Endodermal cell (in vitro differentiated cells): ENCODE measurements at regions not wholly inside any gene's neighbourhood (a gene's known extent, or its start where the extent isn't known, plus 50 kb on each side); places are given as distances from the start of the nearest gene placed in this dataset.

Source experiments
- DNase-seq: peaks from one replicate; pipeline ENCODE4 v3.0.0-alpha.2; 2017
- H3K27ac ChIP-seq: 2 replicates; pipeline ENCODE4 v1.5.1; 2013; ENCODE audit warnings: mild to moderate bottlenecking, low read depth, low read length, moderate library complexity
- H3K27me3 ChIP-seq: 2 replicates; pipeline ENCODE4 v1.6.1; 2013; ENCODE audit warnings: mild to moderate bottlenecking, low read length, moderate library complexity; ENCODE audit not compliant: insufficient read depth, control insufficient read depth, poor library complexity, severe bottlenecking
- H3K36me3 ChIP-seq: 2 replicates; pipeline ENCODE4 v1.7.0; 2013; ENCODE audit warnings: mild to moderate bottlenecking, low read length, moderate library complexity; ENCODE audit not compliant: control insufficient read depth, insufficient read depth
- H3K4me1 ChIP-seq: one replicate; pipeline ENCODE4 v1.7.0; 2013; ENCODE audit warnings: low read length; ENCODE audit not compliant: control insufficient read depth, insufficient read depth
- H3K4me3 ChIP-seq: 2 replicates; pipeline ENCODE4 v1.5.1; 2013; ENCODE audit warnings: mild to moderate bottlenecking, low read length, moderate library complexity
- H3K9ac ChIP-seq: 2 replicates; pipeline ENCODE4 v1.6.1; 2013; ENCODE audit warnings: mild to moderate bottlenecking, low read length, moderate library complexity; ENCODE audit not compliant: poor library complexity, severe bottlenecking; ENCODE audit errors: extremely low read depth
- H3K9me3 ChIP-seq: 2 replicates; pipeline ENCODE4 v1.6.1; 2013; ENCODE audit warnings: mild to moderate bottlenecking, low read length, moderate library complexity; ENCODE audit not compliant: control insufficient read depth
- H3K27ac Mint-ChIP-seq: 2 replicates; pipeline ENCODE4 v1.8.0; 2020; ENCODE audit warnings: mixed read lengths
- H3K27me3 Mint-ChIP-seq: 2 replicates; pipeline ENCODE4 v1.8.0; 2021; ENCODE audit warnings: mild to moderate bottlenecking, mixed read lengths; ENCODE audit not compliant: insufficient read depth
- H3K36me3 Mint-ChIP-seq: 2 replicates; pipeline ENCODE4 v1.8.0; 2020; ENCODE audit warnings: low read depth, mixed read lengths
- H3K4me1 Mint-ChIP-seq: 2 replicates; pipeline ENCODE4 v1.8.0; 2020; ENCODE audit warnings: mixed read lengths
- H3K4me3 Mint-ChIP-seq: 2 replicates; pipeline ENCODE4 v1.8.0; 2020; ENCODE audit warnings: mild to moderate bottlenecking, moderate library complexity, mixed read lengths
- H3K9me3 Mint-ChIP-seq: 2 replicates; pipeline ENCODE4 v1.8.0; 2020; ENCODE audit warnings: mild to moderate bottlenecking, mixed read lengths
- WGBS, 2 experiments: methylation state at CpG; one replicate each; pipeline versions ENCODE4 v1.1.5 to v1.1.7; 2013; ENCODE audit warnings: missing lambda C conversion rate in 2 of 2, mixed read lengths in 1 of 2; ENCODE audit not compliant: insufficient coverage in 1 of 2, insufficient read length in 1 of 2; 5-methylcytosine and 5-hydroxymethylcytosine counted together
- TF ChIP-seq, protein P1 (sequence below): fragments of 200-600 bp; sonication (generic); conservative IDR thresholded peaks from 2 replicates; pipeline ENCODE4 v1.5.0; 2021; ENCODE audit warnings: antibody characterized with exemption, mild to moderate bottlenecking

GRCh38 chr11:112885744-112886433 is 75.3 kb upstream of the NCAM1 start:
- H3K4me3 Mint-ChIP-seq: no peak overlapping the region

DNA sequence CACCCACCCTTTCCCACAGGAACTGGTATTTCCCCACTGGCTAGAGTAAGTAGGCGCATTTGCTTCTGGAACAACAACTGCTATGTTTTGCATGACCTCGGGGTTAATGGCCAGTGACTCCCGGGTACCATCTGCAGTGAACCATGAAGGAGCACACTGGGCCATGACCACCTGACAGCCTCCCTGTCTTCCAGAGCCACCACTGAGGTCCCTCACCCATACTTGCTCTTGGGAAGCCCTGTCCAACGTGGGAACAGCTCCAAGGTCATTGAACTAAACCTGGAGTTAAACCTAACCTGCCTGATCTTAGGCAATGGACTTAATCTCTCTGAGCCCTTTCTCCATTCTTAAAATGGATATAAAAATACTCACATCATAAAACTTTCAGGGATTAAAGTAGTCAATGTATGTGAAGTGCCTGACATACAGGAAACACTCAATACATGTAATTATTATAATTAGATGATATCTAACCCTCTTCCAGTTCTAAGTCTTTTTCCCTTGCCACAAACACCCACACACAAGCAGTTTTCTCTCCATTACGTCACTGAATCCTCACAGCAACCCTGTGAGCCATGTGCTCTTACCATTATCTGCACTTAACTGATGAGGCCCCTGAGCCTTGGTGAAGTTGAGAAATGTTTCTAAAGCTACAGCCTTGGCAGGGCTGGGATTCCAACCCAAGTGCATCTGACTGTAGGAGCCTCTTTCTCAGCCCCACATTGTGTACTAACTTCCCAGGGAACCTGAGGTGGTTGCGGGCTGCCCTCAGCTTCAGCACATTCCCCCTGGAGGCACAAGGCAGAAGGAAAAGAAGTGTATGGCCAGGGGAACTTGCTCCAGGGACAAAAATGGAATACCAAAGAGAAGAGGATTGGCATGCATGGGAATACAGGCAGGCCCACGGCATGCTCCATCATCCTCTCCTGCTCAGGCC is 74.5 kb upstream of the NCAM1 start:
- Histone ChIP-seq H3K27ac (no peak overlapping the region), H3K27me3 (peaks cover 7% of the 10 kb centered on the region), H3K36me3 (no peaks in the 10 kb centered on the region), H3K9ac (no peak overlapping the region), H3K4me3 (no peak overlapping the region), H3K4me1 (no peaks in the 10 kb centered on the region), H3K9me3 (no peaks in the 10 kb centered on the region)
- no peaks in the 10 kb centered on the region for H3K36me3 Mint-ChIP-seq
- H3K4me1 Mint-ChIP-seq: no peaks in the 10 kb centered on the region
- no peaks in the 10 kb centered on the region for H3K9me3 Mint-ChIP-seq
- 86 to 93% methylated on average over 4 to 7 of the region's 7 CpGs for WGBS, 2 experiments
- H3K27ac Mint-ChIP-seq: no peak overlapping the region
- no peak for DNase-seq
- TF ChIP-seq, protein P1, sequence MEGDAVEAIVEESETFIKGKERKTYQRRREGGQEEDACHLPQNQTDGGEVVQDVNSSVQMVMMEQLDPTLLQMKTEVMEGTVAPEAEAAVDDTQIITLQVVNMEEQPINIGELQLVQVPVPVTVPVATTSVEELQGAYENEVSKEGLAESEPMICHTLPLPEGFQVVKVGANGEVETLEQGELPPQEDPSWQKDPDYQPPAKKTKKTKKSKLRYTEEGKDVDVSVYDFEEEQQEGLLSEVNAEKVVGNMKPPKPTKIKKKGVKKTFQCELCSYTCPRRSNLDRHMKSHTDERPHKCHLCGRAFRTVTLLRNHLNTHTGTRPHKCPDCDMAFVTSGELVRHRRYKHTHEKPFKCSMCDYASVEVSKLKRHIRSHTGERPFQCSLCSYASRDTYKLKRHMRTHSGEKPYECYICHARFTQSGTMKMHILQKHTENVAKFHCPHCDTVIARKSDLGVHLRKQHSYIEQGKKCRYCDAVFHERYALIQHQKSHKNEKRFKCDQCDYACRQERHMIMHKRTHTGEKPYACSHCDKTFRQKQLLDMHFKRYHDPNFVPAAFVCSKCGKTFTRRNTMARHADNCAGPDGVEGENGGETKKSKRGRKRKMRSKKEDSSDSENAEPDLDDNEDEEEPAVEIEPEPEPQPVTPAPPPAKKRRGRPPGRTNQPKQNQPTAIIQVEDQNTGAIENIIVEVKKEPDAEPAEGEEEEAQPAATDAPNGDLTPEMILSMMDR: no peak
- no peak overlapping the region for H3K4me3 Mint-ChIP-seq
- H3K27me3 Mint-ChIP-seq: peaks cover 14% of the 10 kb centered on the region

More at GRCh38 chr11:112885744-112886433, 75.3 kb upstream of the NCAM1 start:
- Histone ChIP-seq H3K4me3 (no peak overlapping the region), H3K27me3 (peaks cover 7% of the 10 kb centered on the region), H3K9me3 (no peaks in the 10 kb centered on the region), H3K9ac (no peak overlapping the region), H3K36me3 (no peaks in the 10 kb centered on the region), H3K27ac (no peak overlapping the region), H3K4me1 (no peaks in the 10 kb centered on the region)
- H3K9me3 Mint-ChIP-seq: no peaks in the 10 kb centered on the region
- H3K4me1 Mint-ChIP-seq: no peaks in the 10 kb centered on the region
- 87 to 95% methylated on average over 4 to 7 of the region's 7 CpGs for WGBS, 2 experiments
- no peak overlapping the region for H3K27ac Mint-ChIP-seq
- no peak for DNase-seq
- no peaks in the 10 kb centered on the region for H3K36me3 Mint-ChIP-seq
- TF ChIP-seq, protein P1: no peak
- H3K27me3 Mint-ChIP-seq: peaks cover 6% of the 10 kb centered on the region

- Histone ChIP-seq H3K9ac (no peak overlapping the region), H3K4me3 (no peak overlapping the region), H3K9me3 (no peaks in the 10 kb centered on the region), H3K27ac (no peak overlapping the region), H3K27me3 (peaks cover 4% of the 10 kb centered on the region), H3K4me1 (no peaks in the 10 kb centered on the region), H3K36me3 (no peaks in the 10 kb centered on the region)
- H3K27ac Mint-ChIP-seq: no peak overlapping the region
- no peaks in the 10 kb centered on the region for H3K36me3 Mint-ChIP-seq
- H3K9me3 Mint-ChIP-seq: no peaks in the 10 kb centered on the region
- H3K4me1 Mint-ChIP-seq: no peaks in the 10 kb centered on the region
- no peak for DNase-seq
- no peak overlapping the region for H3K4me3 Mint-ChIP-seq
- H3K27me3 Mint-ChIP-seq: peaks cover 33% of the 10 kb centered on the region
- TF ChIP-seq, protein P1: no peak
- 89 to 100% methylated on average over 1 to 3 of the region's 3 CpGs for WGBS, 2 experiments
Measured at GRCh38 chr11:112889446-112889845, 71.8 kb upstream of the NCAM1 start.
